SKM-1 (cell line): ENCODE measurements at regions not wholly inside any gene's neighbourhood (a gene's known extent, or its start where the extent isn't known, plus 50 kb on each side); places are given as distances from the start of the nearest gene placed in this dataset.
"Not testable (repeated sequence)": the region's sequence is repeated elsewhere in the genome, so short reads cannot be mapped to it uniquely, and the experiment has no call there.

Experiments
- DNase-seq: peaks from one replicate; lab custom pipeline; 2025; ENCODE audit not compliant: unreplicated experiment; lab: John Stamatoyannopoulos, UW

GRCh38 chr6:144896871-144897270, 611.7 kb downstream of the UTRN start:
- DNase-seq = no peak

GRCh38 chr6:144897441-144897921, 612.3 kb downstream of the UTRN start:
- no peak for DNase-seq

- no peak for DNase-seq
Observed at GRCh38 chr6:144898052-144898689, 613.0 kb downstream of the UTRN start.

GRCh38 chr6:144898741-144899140, 613.6 kb downstream of the UTRN start:
- DNase-seq = no peak

- DNase-seq = no peak
Observed at GRCh38 chr6:144899161-144899560, 614.0 kb downstream of the UTRN start.

- DNase-seq = no peak
Observed at GRCh38 chr6:144901412-144901811, 616.3 kb downstream of the UTRN start.

- no peak for DNase-seq
Observed at GRCh38 chr6:144908004-144908403, 622.9 kb downstream of the UTRN start.

GRCh38 chr6:144909753-144910285, 624.7 kb downstream of the UTRN start:
- no peak for DNase-seq

GRCh38 chr6:144911322-144911721, 626.2 kb downstream of the UTRN start:
- no peak for DNase-seq

GRCh38 chr6:144912474-144912873, 627.3 kb downstream of the UTRN start:
- no peak for DNase-seq

- no peak for DNase-seq
Observed at GRCh38 chr6:144918073-144918472, 632.9 kb downstream of the UTRN start.

GRCh38 chr6:144919560-144919959, 634.4 kb downstream of the UTRN start:
- no peak for DNase-seq

- DNase-seq = no peak
Observed at GRCh38 chr6:144920391-144920961, 635.3 kb downstream of the UTRN start.

- no peak for DNase-seq
Observed at GRCh38 chr6:144921206-144921975, 636.3 kb downstream of the UTRN start.

GRCh38 chr6:144922120-144922722, 637.1 kb downstream of the UTRN start:
- no peak for DNase-seq

GRCh38 chr6:144922771-144923490, 637.8 kb downstream of the UTRN start:
- not testable (repeated sequence) for DNase-seq

GRCh38 chr6:144923491-144923787, 638.3 kb downstream of the UTRN start:
- DNase-seq = not testable (repeated sequence)

GRCh38 chr6:144928847-144929246, 643.7 kb downstream of the UTRN start:
- no peak for DNase-seq

GRCh38 chr6:144929262-144929661, 644.1 kb downstream of the UTRN start:
- no peak for DNase-seq

- no peak for DNase-seq
Observed at GRCh38 chr6:144931172-144932035, 646.3 kb downstream of the UTRN start.
